HG02798 (cell line): ENCODE measurements at regions not wholly inside any gene's neighbourhood (a gene's known extent, or its start where the extent isn't known, plus 50 kb on each side); places are given as distances from the start of the nearest gene placed in this dataset.
"Not testable (repeated sequence)": the region's sequence is repeated elsewhere in the genome, so short reads cannot be mapped to it uniquely, and the experiment has no call there.

Experiments used
- ATAC-seq: cut with Tn5 transposase; IDR thresholded peaks from one replicate; pipeline ENCODE4 v1.9.1; 2021; ENCODE audit warnings: mild to moderate bottlenecking; ENCODE audit not compliant: unreplicated experiment, poor library complexity

DNA sequence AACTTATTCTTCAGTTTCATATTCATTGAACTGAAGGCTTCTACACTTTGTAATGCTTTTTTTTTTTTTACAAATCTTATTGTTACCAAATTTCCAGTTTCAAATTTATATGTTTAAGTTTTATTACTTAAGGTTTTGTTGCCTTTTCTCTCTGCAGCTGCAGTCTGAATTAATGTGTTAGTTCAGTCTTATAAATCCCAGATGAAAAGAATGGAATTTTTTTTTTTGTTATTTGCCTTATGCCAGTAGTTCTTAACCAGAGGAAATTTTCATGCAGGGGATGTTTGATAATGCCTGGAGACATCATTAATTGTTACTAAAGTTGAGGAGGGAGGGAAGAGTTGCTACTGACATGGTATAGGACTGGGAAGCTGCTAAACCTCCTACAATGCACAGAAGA is 367.9 kb upstream of the SPRY2 start:
- no peak for ATAC-seq

DNA sequence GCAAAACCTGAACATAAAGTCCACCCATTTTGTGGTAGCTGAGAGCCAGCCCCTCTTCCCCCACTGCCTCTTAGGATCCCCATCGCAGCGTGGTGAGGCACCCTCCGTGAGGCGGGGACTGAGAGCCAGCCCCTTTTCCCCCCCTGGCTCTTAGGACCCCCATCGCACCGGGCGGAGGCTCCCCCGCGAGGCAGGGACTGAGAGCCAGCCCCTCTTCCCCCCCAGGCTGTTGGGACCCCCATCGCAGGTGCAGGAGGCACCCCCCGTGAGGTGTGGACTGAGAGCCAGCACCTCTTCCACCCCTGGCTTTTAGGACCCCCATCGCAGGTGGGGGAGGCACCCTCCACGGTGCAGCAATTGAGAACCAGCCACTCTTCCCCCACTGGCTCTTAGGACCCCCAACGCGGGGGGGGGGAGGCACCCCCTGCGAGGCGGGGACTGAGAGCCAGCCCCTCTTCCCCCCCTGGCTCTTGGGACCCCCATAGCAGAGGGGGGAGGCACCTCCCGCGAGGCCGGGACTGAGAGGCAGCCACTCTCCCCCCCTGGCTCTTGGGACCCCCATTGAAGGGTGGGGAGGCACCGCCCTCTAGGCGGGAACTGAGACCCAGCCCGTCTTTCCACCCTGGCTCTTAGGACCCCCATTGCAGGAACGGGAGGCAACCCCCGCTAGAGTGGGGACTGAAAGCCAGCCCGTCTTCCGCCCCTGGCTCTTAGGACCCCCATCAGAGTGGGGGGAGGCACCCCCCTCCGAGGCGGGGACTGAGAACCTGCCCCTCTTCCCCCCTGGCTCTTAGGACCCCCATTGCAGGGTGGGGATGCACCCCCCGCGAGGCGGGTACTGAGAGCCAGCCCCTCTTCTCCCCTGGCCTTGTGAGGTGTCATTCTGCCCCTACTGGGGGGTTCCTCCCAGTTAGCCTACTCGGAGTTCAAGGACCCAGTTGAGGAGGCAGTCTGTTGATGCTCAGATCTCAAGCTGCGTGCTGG is 366.4 kb upstream of the SPRY2 start:
- no peak for ATAC-seq

DNA sequence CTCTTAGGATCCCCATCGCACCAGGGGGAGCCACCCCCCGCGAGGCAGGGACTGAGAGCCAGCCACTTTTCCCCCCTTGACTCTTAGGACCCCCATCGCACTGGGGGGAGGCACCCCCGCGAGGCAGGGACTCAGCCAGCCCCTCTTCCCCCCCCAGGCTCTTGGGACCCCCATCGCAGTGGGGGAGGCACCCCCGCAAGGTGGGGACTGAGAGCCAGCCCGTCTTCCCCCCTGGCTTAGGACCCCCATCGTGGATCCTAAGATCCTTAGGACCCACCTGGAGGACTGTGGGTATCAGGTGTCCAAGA is 365.2 kb upstream of the SPRY2 start:
- no peak for ATAC-seq

DNA sequence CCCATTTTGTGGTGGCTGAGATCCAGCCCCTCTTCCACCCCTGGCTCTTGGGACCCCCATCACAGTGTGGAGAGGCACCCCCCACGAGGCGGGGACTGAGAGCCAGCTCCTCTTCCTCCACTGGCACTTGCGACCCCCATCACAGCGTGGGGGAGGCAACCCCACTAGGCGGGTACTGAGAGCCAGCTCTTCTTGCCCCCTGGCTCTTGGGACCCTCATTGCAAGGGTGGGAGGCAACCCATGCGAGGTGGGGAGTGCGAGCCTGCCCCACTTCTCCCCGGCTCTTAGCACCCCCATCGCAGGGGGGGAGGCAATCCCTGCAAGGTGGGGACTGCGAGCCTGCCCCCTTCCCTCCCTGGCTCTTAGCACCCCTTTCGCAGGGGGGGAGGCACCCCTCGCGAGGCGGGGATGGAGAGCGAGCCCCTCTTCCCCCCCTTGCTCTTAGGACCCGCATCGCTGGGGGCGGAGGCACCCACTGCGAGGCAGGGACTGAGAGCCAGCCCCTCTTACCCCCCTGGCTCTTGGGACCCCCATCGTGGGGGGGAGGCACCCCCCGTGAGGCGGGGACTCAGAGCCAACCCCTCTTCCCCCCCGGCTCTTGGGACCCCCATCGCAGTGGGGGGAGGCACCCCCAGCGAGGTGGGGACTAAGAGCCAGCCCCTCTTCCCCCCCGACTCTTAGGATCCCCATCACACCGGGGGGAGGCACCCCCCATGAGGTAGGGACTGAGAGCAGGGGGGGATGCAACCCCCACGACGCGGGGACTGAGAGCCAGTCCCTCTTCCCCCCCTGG is 364.6 kb upstream of the SPRY2 start:
- ATAC-seq: no peak

DNA sequence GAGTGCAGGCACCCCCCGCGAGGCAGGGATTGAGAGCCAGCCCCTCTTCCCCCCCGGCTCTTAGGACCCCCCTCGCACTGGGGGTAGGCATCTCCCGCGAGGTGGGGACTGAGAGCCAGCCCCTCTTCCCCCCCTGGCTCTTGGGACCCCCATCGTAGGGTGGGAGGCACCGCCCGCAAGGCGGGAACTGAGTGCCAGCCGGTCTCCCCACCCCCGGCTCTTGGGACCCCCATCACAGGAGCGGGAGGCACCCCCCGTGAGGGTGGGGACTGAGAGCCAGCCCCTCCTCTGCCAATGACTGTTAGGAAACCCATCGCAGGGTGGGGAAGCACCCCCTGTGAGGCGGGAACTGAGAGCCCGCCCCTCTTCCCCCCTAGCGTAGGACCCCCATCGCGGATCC is 363.4 kb upstream of the SPRY2 start:
- ATAC-seq: no peak

DNA sequence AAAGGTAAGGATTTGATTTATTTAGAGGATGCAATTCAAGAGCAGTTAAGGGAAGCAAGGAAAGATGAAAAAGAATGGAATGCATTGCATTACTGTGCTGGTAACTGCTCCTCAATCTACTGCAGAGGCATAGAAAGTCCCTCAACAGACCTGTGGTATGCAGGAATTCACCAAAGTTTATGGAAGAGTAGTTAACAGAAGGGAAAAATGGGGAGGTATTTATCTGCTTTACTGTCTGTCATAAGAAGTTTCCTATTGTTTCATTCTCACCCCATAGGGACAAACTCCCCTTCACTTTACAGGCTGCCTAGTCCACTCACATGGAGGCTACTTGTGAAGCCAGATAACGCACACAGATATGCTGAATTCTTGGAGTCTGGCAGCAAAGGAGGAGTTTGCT is 354.9 kb upstream of the SPRY2 start:
- no peak for ATAC-seq

DNA sequence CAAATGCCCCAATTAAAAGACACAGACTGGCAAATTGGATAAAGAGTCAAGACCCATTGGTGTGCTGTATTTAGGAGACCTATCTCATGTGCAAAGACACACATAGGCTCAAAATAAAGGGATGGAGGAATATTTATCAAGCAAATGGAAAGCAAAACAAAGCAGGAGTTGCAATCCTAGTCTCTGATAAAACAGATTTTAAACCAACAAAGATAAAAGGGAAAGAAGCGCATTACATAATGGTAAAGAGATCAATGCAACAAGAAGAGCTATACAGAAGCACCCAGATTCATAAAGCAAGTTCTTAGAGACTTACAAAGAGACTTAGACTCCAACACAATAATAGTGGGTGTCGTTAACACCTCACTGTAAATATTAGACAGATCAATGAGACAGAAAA is 350.9 kb upstream of the SPRY2 start:
- not testable (repeated sequence) for ATAC-seq

DNA sequence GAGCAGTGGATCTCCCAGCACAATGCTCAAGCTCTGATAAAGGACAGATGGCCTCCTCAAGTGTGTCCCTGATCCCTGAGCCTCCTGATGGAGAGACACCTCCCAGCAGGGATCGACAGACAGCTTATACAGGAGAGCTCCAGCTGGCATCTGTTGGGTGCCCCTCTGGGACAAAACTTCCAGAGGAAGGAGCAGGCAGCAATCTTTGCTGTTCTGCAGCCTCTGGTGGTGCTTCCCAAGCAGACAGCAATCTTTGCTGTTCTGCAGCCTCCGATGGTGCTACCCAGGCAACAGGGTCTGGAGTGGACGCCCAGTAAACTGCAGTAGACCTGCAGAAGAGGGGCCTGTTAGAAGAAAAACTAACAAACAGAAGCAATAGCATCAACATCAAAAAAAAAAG is 349.3 kb upstream of the SPRY2 start:
- ATAC-seq: no peak

DNA sequence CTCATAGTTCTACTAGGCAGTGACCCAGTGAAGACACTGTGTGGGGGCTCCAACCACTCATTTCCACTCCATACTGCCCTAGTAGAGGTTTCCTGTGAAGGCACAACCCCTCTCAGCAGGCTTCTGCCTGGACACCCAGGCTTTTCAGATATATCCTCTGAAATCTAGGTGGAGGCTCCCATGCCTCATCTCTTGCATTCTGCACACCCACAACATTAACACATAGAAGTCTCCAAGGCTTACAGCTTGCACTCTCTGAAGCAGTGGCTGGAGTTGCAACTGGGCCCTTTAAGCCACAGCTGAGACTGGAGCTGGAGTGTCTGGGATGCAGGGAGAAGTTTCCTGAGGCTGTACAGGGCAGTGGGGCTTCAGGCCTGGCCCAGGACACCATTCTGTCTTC is 347.7 kb upstream of the SPRY2 start:
- no peak for ATAC-seq

DNA sequence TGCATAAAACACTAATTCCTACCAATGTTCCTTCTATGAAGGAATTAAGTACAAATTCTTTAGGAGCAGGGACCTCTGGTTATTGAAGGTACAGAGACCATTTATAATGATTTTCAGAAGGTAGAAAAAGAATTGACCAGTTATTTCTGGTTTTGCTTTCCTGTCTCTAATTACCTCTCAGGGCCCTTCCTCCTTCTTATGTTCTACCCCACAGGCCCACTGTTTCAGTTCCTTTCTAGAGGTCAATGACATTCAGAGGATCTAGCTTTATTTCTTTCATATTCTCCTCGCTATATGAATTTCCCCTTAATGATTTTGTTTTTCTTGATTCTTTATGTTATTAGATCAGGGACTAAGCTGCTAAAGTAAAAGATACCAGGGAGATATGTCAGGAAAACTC is 345.0 kb upstream of the SPRY2 start:
- no peak for ATAC-seq

DNA sequence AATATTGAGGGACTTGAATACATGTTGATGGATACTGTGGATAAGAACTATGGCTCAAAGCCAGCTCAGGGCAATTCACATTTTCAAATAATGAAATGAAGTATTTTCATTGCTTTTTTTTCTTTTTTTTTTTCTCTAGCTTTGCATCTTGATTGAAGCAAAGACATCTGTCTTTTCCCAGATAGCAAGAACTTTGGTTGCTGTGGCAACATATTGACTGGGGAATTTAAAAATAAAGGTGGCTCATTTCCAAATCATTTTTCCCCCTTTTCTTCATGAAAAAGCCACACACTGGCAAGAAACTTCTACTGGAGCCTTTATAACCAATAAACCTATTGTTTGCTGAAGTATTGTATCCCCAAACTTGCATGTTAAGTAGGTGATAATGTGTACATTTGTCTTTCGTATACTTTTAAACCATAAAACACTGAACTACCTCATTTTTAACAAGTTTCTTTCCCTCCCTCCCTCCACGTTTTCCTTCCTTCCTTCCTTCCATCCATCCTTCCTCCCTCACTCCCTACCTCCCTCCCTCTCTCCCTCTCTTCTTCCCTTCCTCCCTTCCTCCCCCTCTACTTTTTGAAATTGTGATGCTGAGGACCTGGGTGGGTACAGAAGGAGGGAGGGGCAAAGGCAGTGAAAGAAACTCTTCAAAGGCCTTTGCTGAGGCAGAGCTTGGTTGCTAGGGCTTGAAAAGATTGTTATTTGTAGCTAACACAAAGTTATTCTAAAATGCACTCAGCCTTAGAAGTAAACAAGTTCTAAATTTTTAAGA is 343.5 kb upstream of the SPRY2 start:
- no peak for ATAC-seq

DNA sequence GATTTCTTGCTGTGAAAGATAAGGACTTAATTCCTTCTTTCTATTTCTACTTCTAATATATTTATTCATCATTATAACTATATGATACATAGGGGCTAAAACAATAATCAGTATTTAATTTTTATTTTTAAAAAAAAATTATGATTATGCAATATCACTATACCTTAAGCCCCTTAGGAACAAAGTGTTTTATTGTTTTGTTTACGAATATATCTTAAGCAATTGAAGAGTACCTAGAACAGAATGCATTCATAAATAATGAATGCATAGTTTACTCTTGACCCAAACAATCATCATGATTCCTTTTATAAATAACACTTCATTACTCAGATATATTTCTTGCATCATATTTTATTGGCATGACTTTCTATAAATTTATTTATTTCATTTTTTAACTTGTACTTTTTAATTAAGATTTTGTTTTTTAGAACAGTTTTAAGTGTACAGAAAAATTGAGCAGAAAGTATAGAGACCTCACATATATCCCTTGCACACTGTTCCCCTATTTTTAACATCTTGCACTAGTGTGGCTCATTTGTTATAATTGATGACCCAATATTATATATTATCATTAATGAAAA is 339.9 kb upstream of the SPRY2 start:
- no peak for ATAC-seq

DNA sequence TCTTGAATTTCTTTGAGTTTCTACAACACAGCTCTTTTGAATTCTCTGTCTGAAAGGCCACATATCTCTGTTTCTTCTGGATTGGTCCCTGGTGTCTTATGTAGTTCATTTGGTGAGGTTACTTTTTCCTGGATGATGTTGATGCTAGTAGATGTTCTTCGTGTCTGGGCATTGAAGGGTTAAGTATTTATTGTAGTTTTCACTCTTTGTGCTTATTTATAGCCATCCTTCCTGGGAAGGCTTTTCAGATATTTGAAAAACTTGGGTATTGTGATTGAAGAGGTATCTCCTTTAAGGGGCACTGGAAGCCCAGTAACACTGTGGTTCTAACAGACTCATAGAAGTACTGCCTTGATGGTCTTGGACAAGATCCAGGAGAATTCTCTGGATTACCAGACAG is 338.5 kb upstream of the SPRY2 start:
- ATAC-seq: no peak

DNA sequence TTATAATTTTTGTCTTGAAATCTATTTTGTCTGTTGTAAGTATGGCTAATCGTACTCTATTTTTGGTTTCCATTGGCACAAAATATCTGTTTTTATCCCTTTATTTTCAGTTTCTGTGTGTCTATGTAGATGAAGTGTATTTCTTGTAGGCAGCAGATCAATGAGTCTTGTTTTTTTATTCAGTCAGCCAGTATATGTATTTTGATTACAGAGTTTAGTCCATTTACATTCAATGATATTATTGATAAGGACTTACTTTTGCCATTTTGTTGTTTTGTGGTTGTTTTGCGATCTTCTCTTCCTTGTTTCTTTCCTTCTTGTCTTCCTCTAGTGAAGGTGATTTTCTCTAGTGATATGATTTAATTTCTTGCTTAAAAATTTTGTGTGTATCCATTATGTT is 336.3 kb upstream of the SPRY2 start:
- no peak for ATAC-seq

DNA sequence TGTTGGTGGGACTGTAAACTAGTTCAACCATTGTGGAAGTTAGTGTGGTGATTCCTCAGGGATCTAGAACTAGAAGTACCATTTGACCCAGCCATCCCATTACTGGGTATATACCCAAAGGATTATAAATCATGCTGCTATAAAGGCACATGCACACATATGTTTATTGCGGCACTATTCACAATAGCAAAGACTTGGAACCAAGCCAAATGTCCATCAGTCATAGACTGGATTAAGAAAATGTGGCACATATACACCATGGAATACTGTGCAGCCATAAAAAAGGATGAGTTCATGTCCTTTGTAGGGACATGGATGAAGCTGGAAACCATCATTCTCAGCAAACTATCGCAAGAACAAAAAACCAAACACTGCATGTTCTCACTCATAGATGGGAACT is 334.5 kb upstream of the SPRY2 start:
- not testable (repeated sequence) for ATAC-seq

DNA sequence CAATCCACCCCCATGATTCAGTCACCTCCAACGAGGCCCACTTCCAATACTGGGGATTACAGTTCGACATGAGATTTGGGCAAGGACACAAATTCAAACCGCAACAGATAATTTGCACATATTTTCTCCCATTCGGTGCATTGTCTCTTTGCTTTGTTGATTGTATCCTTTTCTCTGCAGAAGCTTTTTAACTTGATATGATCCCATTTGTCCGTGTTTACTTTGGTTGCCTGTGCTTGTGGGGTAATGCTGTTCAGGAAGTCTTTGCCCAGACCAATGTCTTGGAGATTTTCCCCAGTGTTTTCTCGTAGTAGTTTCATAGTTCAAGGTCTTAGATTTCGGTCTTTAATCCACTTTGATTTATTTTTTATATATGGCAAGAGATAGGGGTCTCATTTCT is 330.8 kb upstream of the SPRY2 start:
- ATAC-seq: no peak

DNA sequence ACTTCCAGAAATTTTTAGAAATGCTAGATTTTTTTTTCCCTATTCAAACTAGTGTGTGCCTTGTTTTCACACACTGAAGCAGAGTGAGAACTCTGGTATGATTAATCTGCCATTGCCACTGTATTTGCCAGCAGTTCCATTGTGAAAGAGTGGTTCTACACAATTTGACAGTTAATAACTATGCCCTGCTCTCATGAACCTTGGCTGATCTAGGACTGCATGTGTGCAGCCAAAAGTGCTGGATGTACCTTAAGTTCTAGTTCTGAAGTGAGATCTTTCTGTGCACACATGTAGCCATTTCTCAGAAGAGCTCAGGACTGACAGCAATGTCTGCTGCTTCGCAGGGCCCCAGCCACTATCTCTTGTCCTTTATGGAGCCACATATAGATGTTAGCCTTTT is 328.2 kb upstream of the SPRY2 start:
- no peak for ATAC-seq

DNA sequence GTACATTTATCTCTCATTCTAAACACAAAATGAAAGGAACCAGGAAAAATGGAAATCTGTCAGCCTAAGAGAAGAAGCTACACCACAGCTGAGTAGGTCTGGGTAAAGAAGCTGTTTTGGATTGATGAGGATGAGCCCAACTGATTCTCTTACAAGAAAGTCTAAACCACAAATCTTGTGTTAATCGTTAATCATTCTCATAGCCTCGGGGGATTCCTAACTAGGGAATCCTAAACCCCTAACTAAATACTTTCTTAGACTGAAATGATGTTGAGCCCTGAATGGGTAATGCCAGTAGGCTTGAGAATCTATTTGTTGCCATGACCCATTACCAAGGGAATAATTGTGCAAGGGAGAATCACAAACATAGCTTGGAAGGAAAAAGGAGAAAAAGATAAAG is 327.5 kb upstream of the SPRY2 start:
- ATAC-seq: no peak

DNA sequence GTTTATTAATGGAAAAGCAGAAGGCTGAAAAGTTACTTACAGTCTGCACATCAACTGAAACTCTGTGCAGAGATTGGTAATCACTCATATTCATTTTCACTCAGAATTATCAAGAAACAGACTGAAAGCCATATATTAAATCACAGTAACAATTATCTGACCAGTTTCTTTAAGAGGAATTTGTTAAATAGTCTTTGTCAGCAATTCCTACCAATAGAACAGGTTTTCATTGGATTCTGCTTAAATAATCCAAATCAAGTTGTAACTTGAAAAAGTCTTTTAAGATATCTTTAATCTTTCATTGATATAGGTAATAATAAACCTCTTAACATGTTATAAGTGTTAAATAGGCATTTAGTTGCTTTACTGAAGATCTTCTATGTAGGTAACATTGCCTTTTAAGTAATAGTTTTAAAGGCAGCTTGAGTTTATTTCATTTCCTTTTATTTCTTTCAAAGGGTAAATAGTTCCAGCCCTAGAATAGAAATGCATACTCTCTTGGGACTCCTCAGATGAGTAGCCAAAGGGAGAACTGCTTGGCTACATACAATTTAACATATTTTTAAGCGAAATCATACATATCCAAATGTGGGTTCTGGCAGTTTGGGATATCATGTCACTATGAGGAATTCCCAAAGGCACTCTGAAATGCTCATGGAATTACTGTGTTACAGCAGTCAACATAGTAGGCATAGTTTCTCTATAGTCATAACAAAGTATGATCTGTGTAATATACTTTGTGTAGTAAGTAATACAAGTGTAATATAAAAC is 326.0 kb upstream of the SPRY2 start:
- ATAC-seq: no peak

DNA sequence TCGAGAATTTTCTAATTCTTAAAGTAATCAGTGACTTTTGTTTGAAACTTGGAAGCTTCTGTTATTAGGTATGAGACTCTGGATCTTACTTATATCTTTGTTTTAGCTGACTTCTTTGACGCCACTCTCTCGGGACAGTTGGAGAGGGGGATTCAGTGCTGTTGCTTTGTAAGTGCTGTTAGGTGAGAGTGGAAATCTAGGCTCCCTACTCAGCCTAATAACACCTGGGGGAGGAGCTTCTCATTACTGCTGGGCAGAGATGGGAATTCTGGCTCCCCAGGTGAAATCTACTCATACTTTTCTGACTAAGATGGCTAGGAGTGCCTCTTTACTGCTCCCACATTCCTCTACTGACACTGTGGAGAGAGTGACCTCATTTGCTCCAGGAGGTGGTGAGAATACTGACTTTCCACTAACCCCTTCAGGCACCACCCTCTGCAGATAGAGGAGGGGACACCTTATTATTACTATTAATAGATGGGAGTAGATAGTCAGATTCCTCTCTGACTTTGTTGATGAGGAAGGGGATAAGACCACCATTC is 324.9 kb upstream of the SPRY2 start:
- no peak for ATAC-seq
